Neuron (in vitro differentiated cells): ENCODE measurements at regions not wholly inside any gene's neighbourhood (a gene's known extent, or its start where the extent isn't known, plus 50 kb on each side); places are given as distances from the start of the nearest gene placed in this dataset.
"Not testable (repeated sequence)": the region's sequence is repeated elsewhere in the genome, so short reads cannot be mapped to it uniquely, and the experiment has no call there.

Source experiments
- H2AFZ ChIP-seq: one replicate; pipeline ENCODE4 v1.6.1; 2013; ENCODE audit warnings: low read depth, mild to moderate bottlenecking, inconsistent platforms, low read length, moderate library complexity
- H3K27me3 ChIP-seq: one replicate; pipeline ENCODE4 v1.6.1; 2013; ENCODE audit warnings: low read length; ENCODE audit not compliant: insufficient read depth
- H3K36me3 ChIP-seq: one replicate; pipeline ENCODE4 v1.6.1; 2013; ENCODE audit warnings: low read length; ENCODE audit not compliant: insufficient read depth
- H3K4me1 ChIP-seq: one replicate; pipeline ENCODE4 v1.6.1; 2013; ENCODE audit warnings: low read length; ENCODE audit not compliant: insufficient read depth
- H3K4me3 ChIP-seq: 2 replicates; pipeline ENCODE4 v1.5.1; 2013; ENCODE audit warnings: mild to moderate bottlenecking, low read length, moderate library complexity
- H3K9me3 ChIP-seq: one replicate; pipeline ENCODE4 v1.6.1; 2013; ENCODE audit warnings: low read length

- H3K4me3 ChIP-seq, result no peak overlapping the region
- no peaks in the 10 kb centered on the region for H3K36me3 ChIP-seq
- no peaks in the 10 kb centered on the region for H3K9me3 ChIP-seq
- H2AFZ ChIP-seq, result no peak overlapping the region
- no peaks in the 10 kb centered on the region for H3K27me3 ChIP-seq
- H3K4me1 ChIP-seq, result no peaks in the 10 kb centered on the region
Observed at GRCh38 chr7:108627476-108628051, 57.9 kb downstream of the DNAJB9 start.

DNA sequence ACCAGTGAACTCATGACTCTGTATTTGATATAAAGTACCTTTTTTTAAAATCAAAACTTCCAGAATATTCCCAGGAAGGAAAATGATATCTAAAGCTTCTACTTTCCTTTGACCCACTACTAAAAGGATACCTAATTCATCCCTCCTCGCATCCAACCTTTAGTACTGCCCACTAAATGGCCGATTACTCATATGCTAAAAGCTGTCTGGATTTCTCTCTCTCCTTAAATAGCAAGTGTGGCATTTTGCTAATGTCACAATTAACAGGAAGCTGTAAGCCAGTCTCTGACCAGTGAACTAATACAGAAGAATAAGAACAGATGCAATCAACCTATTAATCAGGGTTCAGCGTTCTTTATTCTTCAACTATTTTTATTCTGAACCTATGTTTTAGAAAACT is 59.0 kb downstream of the DNAJB9 start:
- no peaks in the 10 kb centered on the region for H3K27me3 ChIP-seq
- no peaks in the 10 kb centered on the region for H3K4me1 ChIP-seq
- no peaks in the 10 kb centered on the region for H3K36me3 ChIP-seq
- no peak overlapping the region for H3K4me3 ChIP-seq
- H2AFZ ChIP-seq, result no peak overlapping the region
- no peaks in the 10 kb centered on the region for H3K9me3 ChIP-seq

DNA sequence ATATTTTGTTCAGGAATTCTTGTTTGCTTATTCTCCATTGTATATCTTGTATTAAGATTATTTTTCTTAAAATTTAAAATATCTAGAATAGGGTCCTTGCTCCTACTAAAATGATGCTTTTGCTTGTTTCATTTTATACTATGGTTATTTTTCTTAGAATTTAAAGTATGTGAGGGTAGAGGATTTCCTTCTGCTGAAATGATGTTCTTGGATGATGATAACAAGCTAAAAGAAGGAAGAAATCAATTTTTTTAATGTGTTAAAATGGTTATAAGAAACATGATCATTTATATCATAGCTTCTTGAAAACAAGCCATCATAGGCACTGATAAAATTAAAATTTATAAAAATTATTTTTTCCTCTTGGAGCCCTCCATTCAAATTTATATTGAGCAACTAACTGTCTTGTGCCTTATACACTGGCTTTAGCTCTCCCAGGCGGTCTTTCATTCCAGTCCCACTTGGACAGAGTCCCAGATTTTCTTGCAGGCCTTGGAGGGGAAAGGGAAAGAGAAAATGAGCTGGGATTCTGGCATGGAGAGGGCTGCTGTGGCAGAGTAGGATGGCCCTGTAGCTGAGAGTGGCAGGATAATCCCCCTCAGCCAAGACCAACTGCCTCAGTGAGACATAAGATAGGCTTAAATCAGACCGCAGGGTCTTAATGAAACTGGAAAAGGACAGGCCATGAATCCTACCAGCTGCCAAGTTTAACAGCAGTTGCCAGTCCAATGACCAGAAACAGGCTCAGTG is 60.2 kb downstream of the DNAJB9 start:
- Histone ChIP-seq H3K4me3 (no peak overlapping the region), H3K27me3 (no peaks in the 10 kb centered on the region), H3K9me3 (no peaks in the 10 kb centered on the region), H3K4me1 (no peaks in the 10 kb centered on the region), H2AFZ (no peak overlapping the region), H3K36me3 (no peaks in the 10 kb centered on the region)

- no peaks in the 10 kb centered on the region for H3K27me3 ChIP-seq
- no peaks in the 10 kb centered on the region for H3K9me3 ChIP-seq
- H3K36me3 ChIP-seq, result no peaks in the 10 kb centered on the region
- H2AFZ ChIP-seq, result no peak overlapping the region
- H3K4me1 ChIP-seq, result no peaks in the 10 kb centered on the region
- H3K4me3 ChIP-seq, result no peak overlapping the region
Observed at GRCh38 chr7:108634036-108634435, 64.4 kb downstream of the DNAJB9 start.

- no peaks in the 10 kb centered on the region for H3K27me3 ChIP-seq
- H3K9me3 ChIP-seq, result no peaks in the 10 kb centered on the region
- H3K4me3 ChIP-seq, result no peak overlapping the region
- no peak overlapping the region for H2AFZ ChIP-seq
- H3K4me1 ChIP-seq, result no peaks in the 10 kb centered on the region
- no peaks in the 10 kb centered on the region for H3K36me3 ChIP-seq
Observed at GRCh38 chr7:108634535-108634934, 64.9 kb downstream of the DNAJB9 start.

- H3K4me1 ChIP-seq, result no peaks in the 10 kb centered on the region
- H3K27me3 ChIP-seq, result no peaks in the 10 kb centered on the region
- no peaks in the 10 kb centered on the region for H3K36me3 ChIP-seq
- no peaks in the 10 kb centered on the region for H3K9me3 ChIP-seq
- no peak overlapping the region for H3K4me3 ChIP-seq
- H2AFZ ChIP-seq, result no peak overlapping the region
Observed at GRCh38 chr7:108637049-108637621, 67.5 kb downstream of the DNAJB9 start.

- Histone ChIP-seq H3K36me3 (no peaks in the 10 kb centered on the region), H3K4me3 (no peak overlapping the region), H3K4me1 (no peaks in the 10 kb centered on the region), H2AFZ (no peak overlapping the region), H3K27me3 (no peaks in the 10 kb centered on the region), H3K9me3 (no peaks in the 10 kb centered on the region)
Observed at GRCh38 chr7:108642126-108642525, 72.5 kb downstream of the DNAJB9 start.

DNA sequence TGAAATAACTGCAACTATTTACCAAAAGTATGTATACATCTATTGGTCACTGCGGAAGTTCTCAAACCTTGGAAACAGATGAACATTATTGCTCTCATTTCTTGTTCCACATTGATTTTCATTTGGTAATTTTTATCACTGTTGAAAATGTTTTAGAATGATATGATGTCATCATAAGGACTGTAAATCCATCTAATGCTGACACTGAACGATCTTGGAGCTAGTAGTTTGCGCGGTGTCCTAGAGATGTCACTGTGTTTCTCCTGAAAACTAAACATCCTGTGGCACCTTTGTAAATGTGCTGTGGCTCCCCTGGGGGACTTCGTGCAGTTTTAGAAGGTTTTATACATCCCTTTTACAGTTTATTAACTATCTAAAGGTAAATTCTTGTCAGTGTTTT is 73.5 kb downstream of the DNAJB9 start:
- Histone ChIP-seq H3K36me3 (no peaks in the 10 kb centered on the region), H3K27me3 (no peaks in the 10 kb centered on the region), H3K4me1 (no peaks in the 10 kb centered on the region), H2AFZ (no peak overlapping the region), H3K4me3 (no peak overlapping the region), H3K9me3 (no peaks in the 10 kb centered on the region)

DNA sequence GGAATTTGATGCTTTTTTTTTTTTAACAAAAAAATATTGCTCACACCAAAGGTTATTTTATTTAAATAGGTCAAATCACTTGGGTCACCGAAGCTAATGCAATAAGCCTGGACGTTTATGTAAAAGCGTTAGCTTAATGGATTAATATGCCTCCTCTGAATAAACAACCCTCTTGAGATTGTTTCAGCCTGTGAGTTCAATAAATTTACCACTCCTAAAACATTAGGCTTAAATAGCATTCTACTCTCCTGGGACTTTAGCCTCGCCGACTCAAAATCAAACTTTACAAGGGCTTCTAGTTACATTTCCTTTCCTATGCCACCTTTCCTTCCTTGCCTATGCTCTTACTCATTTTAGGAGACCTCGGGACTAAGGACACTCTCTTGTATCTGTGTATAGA is 79.3 kb downstream of the DNAJB9 start:
- Histone ChIP-seq H2AFZ (no peak overlapping the region), H3K4me3 (no peak overlapping the region), H3K27me3 (no peaks in the 10 kb centered on the region), H3K9me3 (no peaks in the 10 kb centered on the region), H3K4me1 (no peaks in the 10 kb centered on the region), H3K36me3 (no peaks in the 10 kb centered on the region)

GRCh38 chr7:108650467-108650866 is 80.8 kb downstream of the DNAJB9 start:
- H3K9me3 ChIP-seq, result no peaks in the 10 kb centered on the region

DNA sequence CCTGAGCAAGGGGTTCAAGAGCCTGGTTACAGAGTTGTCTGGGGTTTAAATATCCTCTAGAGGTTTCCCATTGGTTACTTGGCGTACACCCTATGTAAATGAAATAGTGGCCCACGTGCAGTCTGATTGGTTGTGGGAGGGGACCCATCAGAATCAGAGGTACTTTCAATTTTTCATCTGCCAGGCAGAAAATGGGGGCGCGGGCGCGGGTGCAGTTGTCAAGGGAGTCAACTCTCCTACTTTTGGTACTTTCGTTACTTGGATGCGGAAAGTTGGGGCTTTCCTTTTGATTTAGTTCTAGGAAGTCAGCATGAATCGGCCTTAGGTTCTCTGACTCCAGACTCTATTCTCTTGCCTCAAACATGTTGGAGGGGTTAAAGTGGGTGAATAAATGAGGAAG is 83.2 kb downstream of the DNAJB9 start:
- Histone ChIP-seq H3K4me3 (no peak overlapping the region), H2AFZ (no peak overlapping the region), H3K9me3 (no peaks in the 10 kb centered on the region), H3K4me1 (no peaks in the 10 kb centered on the region), H3K27me3 (no peaks in the 10 kb centered on the region), H3K36me3 (no peaks in the 10 kb centered on the region)

More at GRCh38 chr7:108650467-108650866, 80.8 kb downstream of the DNAJB9 start:
- H3K36me3 ChIP-seq, result no peaks in the 10 kb centered on the region
- H3K4me1 ChIP-seq, result no peaks in the 10 kb centered on the region
- H3K4me3 ChIP-seq, result no peak overlapping the region
- no peaks in the 10 kb centered on the region for H3K27me3 ChIP-seq
- no peak overlapping the region for H2AFZ ChIP-seq

DNA sequence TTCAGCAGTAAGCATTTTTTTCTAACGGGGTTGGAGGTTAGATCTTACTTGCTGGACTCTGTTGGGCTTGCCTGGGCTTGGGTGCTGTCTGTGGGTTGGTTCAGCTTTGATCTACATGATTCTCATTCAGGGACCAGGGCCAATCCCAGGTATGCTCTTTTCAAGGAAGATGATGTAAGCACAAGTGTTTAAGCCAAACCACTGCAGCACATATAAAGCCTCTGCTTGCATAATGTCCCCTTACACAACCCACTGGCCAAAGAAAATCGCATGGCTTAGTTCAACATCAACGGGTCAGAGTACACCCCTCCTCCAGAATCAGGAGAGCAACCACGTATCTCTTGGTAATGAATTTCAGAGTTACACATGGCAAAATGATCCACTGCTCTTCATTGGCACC is 83.9 kb downstream of the DNAJB9 start:
- no peaks in the 10 kb centered on the region for H3K27me3 ChIP-seq
- H3K4me3 ChIP-seq, result no peak overlapping the region
- H3K9me3 ChIP-seq, result no peaks in the 10 kb centered on the region
- H3K36me3 ChIP-seq, result no peaks in the 10 kb centered on the region
- no peak overlapping the region for H2AFZ ChIP-seq
- H3K4me1 ChIP-seq, result no peaks in the 10 kb centered on the region

DNA sequence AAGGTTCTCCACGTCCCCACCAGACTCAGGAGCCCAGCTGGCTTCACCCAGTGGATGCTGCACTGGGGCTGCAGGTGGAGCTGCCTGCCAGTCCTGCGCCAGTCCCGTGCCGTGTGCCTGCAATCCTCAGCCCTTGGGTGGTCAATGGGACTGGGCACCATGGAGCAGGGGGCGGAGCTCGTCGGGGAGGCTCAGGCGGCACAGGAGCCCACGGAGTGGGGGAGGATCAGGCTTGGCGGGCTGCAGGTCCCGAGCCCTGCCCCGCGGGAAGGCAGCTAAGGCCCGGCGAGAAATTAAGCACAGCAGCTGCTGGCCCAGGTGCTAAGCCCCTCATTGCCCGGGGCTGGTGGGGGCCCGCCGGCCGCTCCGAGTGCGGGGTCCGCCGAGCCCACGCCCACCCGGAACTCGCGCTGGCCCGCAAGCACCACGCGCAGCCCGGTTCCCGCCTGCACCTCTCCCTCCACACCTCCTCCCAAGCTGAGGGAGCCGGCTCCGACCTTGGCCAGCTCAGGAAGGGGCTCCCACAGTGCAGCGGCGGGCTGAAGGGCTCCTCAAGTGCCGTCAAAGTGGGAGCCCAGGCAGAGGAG is 87.6 kb downstream of the DNAJB9 start:
- H3K4me1 ChIP-seq, H3K27me3 ChIP-seq, H3K4me3 ChIP-seq, H3K36me3 ChIP-seq, H3K9me3 ChIP-seq, H2AFZ ChIP-seq: not testable (repeated sequence)
